ENCODE measurements at regions not wholly inside any gene's neighbourhood (a gene's known extent, or its start where the extent isn't known, plus 50 kb on each side); places are given as distances from the start of the nearest gene placed in this dataset.

DNA sequence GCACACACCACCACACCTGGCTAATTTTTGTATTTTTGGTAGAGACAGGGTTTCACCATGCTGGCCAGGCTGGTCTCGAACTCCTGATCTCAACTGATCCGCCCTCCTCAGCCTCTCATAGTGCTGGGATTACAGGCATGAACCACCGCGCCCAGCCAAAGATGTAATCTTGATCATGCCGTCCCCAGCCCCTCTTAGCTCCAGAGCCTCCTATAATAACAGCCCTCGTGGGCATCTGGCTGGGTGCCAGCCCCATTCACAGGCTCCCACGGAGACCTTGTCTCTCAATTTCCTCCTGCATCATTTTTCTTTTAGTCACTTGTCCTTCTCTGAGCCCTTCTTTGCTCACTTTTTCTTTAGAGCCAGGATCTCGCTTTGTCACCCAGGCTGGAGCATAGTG lies 94.2 kb downstream of the KATNIP start:
- H3K4me3 ChIP-seq (replicated peaks in 1 of 3; ENCODE audit: insufficient read depth in 1 of 3, low read depth in 2 of 3, low read length in 3 of 3): no peak overlapping the region
- H3K36me3 ChIP-seq (replicated peaks in 1 of 2; ENCODE audit: control insufficient read depth in 1 of 2, insufficient read depth in 2 of 2, low read length in 2 of 2): 0 out of 5 replicates have a peak, but pooled peaks cover 0 to 4% of the 10 kb centered on the region in 2 experiments
- no peaks in the 10 kb centered on the region for H3K27me3 ChIP-seq (ENCODE audit: control insufficient read depth in 1 of 2, insufficient read depth in 2 of 2, low read length in 2 of 2)
- in situ Hi-C loops (cut with HindIII; ENCODE audit: extremely low pct_ligation_motif_present, low pct_unique_long_range_greater_than_20kb): no loop called here
- H3K9me3 ChIP-seq (ENCODE audit: low read length): no peaks in the 10 kb centered on the region
- POLR2A ChIA-PET: no interaction called here
- FAIRE-seq (no peak), DNase-seq (ENCODE audit: low spot score) (no peak), ATAC-seq (no peak)
- H3K79me2 ChIP-seq (ENCODE audit: insufficient read depth, low read length): no peaks in the 10 kb centered on the region
- H3K9ac ChIP-seq (ENCODE audit: insufficient read depth, low read depth, low read length): no peak overlapping the region
- CTCF ChIA-PET (ENCODE audit: low intra/inter-chr PET ratio, low total read pairs): no interaction called here
- TF ChIP-seq, protein P1, sequence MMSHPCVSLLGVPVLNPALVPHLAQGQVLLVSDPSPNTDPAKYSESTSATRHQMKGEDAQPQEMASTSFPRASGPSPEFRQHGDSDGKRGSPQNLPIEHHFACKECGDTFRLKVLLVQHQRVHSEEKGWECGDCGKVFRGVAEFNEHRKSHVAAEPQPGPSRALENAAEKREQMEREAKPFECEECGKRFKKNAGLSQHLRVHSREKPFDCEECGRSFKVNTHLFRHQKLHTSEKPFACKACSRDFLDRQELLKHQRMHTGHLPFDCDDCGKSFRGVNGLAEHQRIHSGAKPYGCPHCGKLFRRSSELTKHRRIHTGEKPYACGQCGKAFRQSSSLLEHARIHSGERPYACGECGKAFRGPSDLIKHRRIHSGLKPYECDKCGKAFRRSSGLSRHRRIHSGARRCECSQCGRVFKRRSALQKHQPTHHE (CRISPR knock-in tag; IDR thresholded peaks at IDR 0.05; ENCODE audit: borderline replicate concordance): no peak
- no peak for TF ChIP-seq ZNF136 (CRISPR knock-in tag; IDR thresholded peaks at IDR 0.05; ENCODE audit: low read depth)
- TF ChIP-seq MTF1 (CRISPR knock-in tag; IDR thresholded peaks at IDR 0.05): no peak
- no peak for TF ChIP-seq ZSCAN25 (CRISPR knock-in tag; IDR thresholded peaks at IDR 0.05)
- no peak for TF ChIP-seq ATF1 (CRISPR knock-in tag; IDR thresholded peaks at IDR 0.05)
- TF ChIP-seq ELF3 (CRISPR knock-in tag; IDR thresholded peaks at IDR 0.05): no peak
- TF ChIP-seq, protein P2, sequence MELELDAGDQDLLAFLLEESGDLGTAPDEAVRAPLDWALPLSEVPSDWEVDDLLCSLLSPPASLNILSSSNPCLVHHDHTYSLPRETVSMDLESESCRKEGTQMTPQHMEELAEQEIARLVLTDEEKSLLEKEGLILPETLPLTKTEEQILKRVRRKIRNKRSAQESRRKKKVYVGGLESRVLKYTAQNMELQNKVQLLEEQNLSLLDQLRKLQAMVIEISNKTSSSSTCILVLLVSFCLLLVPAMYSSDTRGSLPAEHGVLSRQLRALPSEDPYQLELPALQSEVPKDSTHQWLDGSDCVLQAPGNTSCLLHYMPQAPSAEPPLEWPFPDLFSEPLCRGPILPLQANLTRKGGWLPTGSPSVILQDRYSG (CRISPR knock-in tag; IDR thresholded peaks at IDR 0.05): no peak
- no peak for TF ChIP-seq ZNF772 (CRISPR knock-in tag; IDR thresholded peaks at IDR 0.05)
- TF ChIP-seq NFKBIZ (CRISPR knock-in tag; IDR thresholded peaks at IDR 0.05): no peak
- no peak for TF ChIP-seq ZNF883 (CRISPR knock-in tag; IDR thresholded peaks at IDR 0.05; ENCODE audit: not compliant biosample characterization)
- TF ChIP-seq HMG20A (CRISPR knock-in tag; IDR thresholded peaks at IDR 0.05; ENCODE audit: borderline replicate concordance): no peak
- TF ChIP-seq NR1H2 (CRISPR knock-in tag; IDR thresholded peaks at IDR 0.05; ENCODE audit: borderline replicate concordance, low read depth): no peak
- TF ChIP-seq ZNF296 (CRISPR knock-in tag; conservative IDR thresholded peaks at IDR 0.05): no peak
- no peak for TF ChIP-seq XBP1 (CRISPR knock-in tag; IDR thresholded peaks at IDR 0.05)
- intact Hi-C loops (cut with micrococcal nuclease; ENCODE audit: unreplicated experiment): no loop called here
- no peaks in the 10 kb centered on the region for H3K4me1 ChIP-seq (ENCODE audit: insufficient read depth, low read length)
- no peak overlapping the region for H3K4me2 ChIP-seq (ENCODE audit: low read depth, low read length)
- no peak overlapping the region for H3K27ac ChIP-seq (ENCODE audit: extremely low read length, insufficient read depth, low read length)
- WGBS (ENCODE audit: low lambda C conversion rate): 98% methylated on average over 8 of the region's 8 CpGs
- no TSS peak for BruUV-seq (replicated peaks)
- no peak overlapping the region for H2AFZ ChIP-seq (ENCODE audit: low read length)
- H4K20me1 ChIP-seq (ENCODE audit: insufficient read depth, low read length): no peaks in the 10 kb centered on the region

Data from HepG2 (cell line).